GM23338 (cell line): ENCODE measurements at regions not wholly inside any gene's neighbourhood (a gene's known extent, or its start where the extent isn't known, plus 50 kb on each side); places are given as distances from the start of the nearest gene placed in this dataset.

Experiments
- ATAC-seq: fragments of 200-7000 bp; cut with Tn5 transposase; 3 replicates; pipeline ENCODE4 v1.9.1; 2020
- DNase-seq: peaks from one replicate; pipeline ENCODE4 v3.0.0-alpha.2; 2015; ENCODE audit warnings: low spot score
- H2AFZ ChIP-seq: fragments of 200-600 bp; sonication (generic); 2 replicates; pipeline ENCODE4 v1.8.0; 2016; ENCODE audit warnings: antibody characterized with exemption, mild to moderate bottlenecking, moderate library complexity
- H3F3A ChIP-seq: fragments of 200-600 bp; sonication (generic); replicated peaks from 2 replicates; pipeline ENCODE4 v1.8.0; 2017; ENCODE audit warnings: antibody characterized with exemption, mixed run types, low read depth
- H3K27ac ChIP-seq: fragments of 200-600 bp; sonication (generic); 2 replicates; pipeline ENCODE4 v1.6.1; 2016; ENCODE audit warnings: low read depth
- H3K27me3 ChIP-seq: fragments of 200-600 bp; sonication (generic); 2 replicates; pipeline ENCODE4 v1.8.0; 2016; ENCODE audit warnings: mild to moderate bottlenecking, mixed run types, moderate library complexity; ENCODE audit not compliant: insufficient read depth
- H3K36me3 ChIP-seq: fragments of 200-600 bp; sonication (generic); 2 replicates; pipeline ENCODE4 v1.8.0; 2016; ENCODE audit warnings: mild to moderate bottlenecking; ENCODE audit not compliant: insufficient read depth
- H3K4me1 ChIP-seq: fragments of 200-600 bp; sonication (generic); 2 replicates; pipeline ENCODE4 v1.8.0; 2016; ENCODE audit warnings: mild to moderate bottlenecking, moderate library complexity; ENCODE audit not compliant: insufficient read depth
- H3K4me2 ChIP-seq: fragments of 200-600 bp; sonication (generic); 2 replicates; pipeline ENCODE4 v1.7.1; 2017; ENCODE audit warnings: mixed run types
- H3K4me3 ChIP-seq: fragments of 200-600 bp; sonication (generic); 2 replicates; pipeline ENCODE4 v1.6.1; 2016; ENCODE audit warnings: mixed run types
- H3K79me2 ChIP-seq: fragments of 200-600 bp; sonication (generic); replicated peaks from 2 replicates; pipeline ENCODE4 v1.8.0; 2017; ENCODE audit warnings: mild to moderate bottlenecking; ENCODE audit not compliant: insufficient read depth
- H3K9me2 ChIP-seq: fragments of 200-600 bp; sonication (generic); 2 replicates; pipeline ENCODE4 v1.8.0; 2017; ENCODE audit not compliant: insufficient read depth
- H4K20me1 ChIP-seq: fragments of 200-600 bp; sonication (generic); replicated peaks from 2 replicates; pipeline ENCODE4 v1.8.0; 2017; ENCODE audit warnings: mild to moderate bottlenecking; ENCODE audit not compliant: insufficient read depth
- H3K27ac Mint-ChIP-seq: 2 replicates; pipeline ENCODE4 v1.8.0; 2020; ENCODE audit warnings: inconsistent platforms, mild to moderate bottlenecking, moderate library complexity, mixed read lengths
- H3K27me3 Mint-ChIP-seq: 3 replicates; pipeline ENCODE4 v1.8.0; 2022; ENCODE audit warnings: low read depth, mild to moderate bottlenecking, moderate library complexity, mixed read lengths, inconsistent platforms; ENCODE audit not compliant: insufficient read depth, poor library complexity
- H3K36me3 Mint-ChIP-seq: 3 replicates; pipeline ENCODE4 v1.8.0; 2021; ENCODE audit warnings: low read depth, mild to moderate bottlenecking, inconsistent platforms, moderate library complexity, mixed read lengths
- H3K4me1 Mint-ChIP-seq: 3 replicates; pipeline ENCODE4 v1.8.0; 2020; ENCODE audit warnings: mild to moderate bottlenecking, inconsistent platforms, mixed read lengths
- H3K4me3 Mint-ChIP-seq: 3 replicates; pipeline ENCODE4 v1.8.0; 2021; ENCODE audit warnings: moderate library complexity, mild to moderate bottlenecking, inconsistent platforms, mixed read lengths
- H3K9me3 Mint-ChIP-seq: 3 replicates; pipeline ENCODE4 v1.8.0; 2020; ENCODE audit warnings: moderate library complexity, mild to moderate bottlenecking, inconsistent platforms, mixed read lengths
- CREB1 ChIP-seq: fragments of 250-450 bp; sonication (Bioruptor Pico); IDR thresholded peaks from 2 replicates; pipeline ENCODE4 v1.5.0; 2020; ENCODE audit warnings: low read depth, mild to moderate bottlenecking, moderate library complexity
- EZH2 ChIP-seq: fragments of 200-600 bp; sonication (generic); IDR thresholded peaks from one replicate; pipeline ENCODE4 v1.8.0; 2017; ENCODE audit warnings: antibody characterized with exemption, mild to moderate bottlenecking, low read depth; ENCODE audit not compliant: unreplicated experiment
- EZH2phosphoT487 ChIP-seq: fragments of 200-600 bp; sonication (generic); IDR thresholded peaks from one replicate; pipeline ENCODE4 v1.8.1; 2018; ENCODE audit warnings: antibody characterized with exemption; ENCODE audit not compliant: unreplicated experiment
- NANOG ChIP-seq: IDR thresholded peaks from 2 replicates; pipeline ENCODE4 v1.6.1; 2016; ENCODE audit warnings: antibody characterized with exemption, borderline replicate concordance
- STAT1 ChIP-seq: IDR thresholded peaks from one replicate; pipeline ENCODE4 v1.6.1; 2016; ENCODE audit warnings: antibody characterized with exemption; ENCODE audit not compliant: unreplicated experiment
- ZNF114 ChIP-seq: fragments of 250-450 bp; sonication (Bioruptor Pico); IDR thresholded peaks from 2 replicates; pipeline ENCODE4 v1.5.0; 2020; ENCODE audit warnings: mild to moderate bottlenecking, moderate library complexity
- TF ChIP-seq, protein P1 (sequence below): fragments of 250-450 bp; sonication (Bioruptor Pico); IDR thresholded peaks from 2 replicates; pipeline ENCODE4 v1.5.0; 2020; ENCODE audit warnings: mild to moderate bottlenecking, moderate library complexity
- TF ChIP-seq, protein P2 (sequence below): IDR thresholded peaks from 2 replicates; pipeline ENCODE4 v1.6.1; 2016; ENCODE audit warnings: antibody characterized with exemption
- TF ChIP-seq, protein P3 (sequence below): IDR thresholded peaks from one replicate; pipeline ENCODE4 v1.6.1; 2018; ENCODE audit warnings: antibody characterized with exemption; ENCODE audit not compliant: unreplicated experiment
- TF ChIP-seq, protein P4 (sequence below), 2 experiments: fragments of 200-600 bp in 1 of 2; sonication (generic) in 1 of 2; conservative IDR thresholded peaks; 2 replicates each; pipeline versions ENCODE4 v1.5.1 to v1.6.1; 2016 to 2017; ENCODE audit warnings: antibody characterized with exemption in 2 of 2, low read depth in 2 of 2, mild to moderate bottlenecking in 2 of 2, moderate library complexity in 1 of 2

DNA sequence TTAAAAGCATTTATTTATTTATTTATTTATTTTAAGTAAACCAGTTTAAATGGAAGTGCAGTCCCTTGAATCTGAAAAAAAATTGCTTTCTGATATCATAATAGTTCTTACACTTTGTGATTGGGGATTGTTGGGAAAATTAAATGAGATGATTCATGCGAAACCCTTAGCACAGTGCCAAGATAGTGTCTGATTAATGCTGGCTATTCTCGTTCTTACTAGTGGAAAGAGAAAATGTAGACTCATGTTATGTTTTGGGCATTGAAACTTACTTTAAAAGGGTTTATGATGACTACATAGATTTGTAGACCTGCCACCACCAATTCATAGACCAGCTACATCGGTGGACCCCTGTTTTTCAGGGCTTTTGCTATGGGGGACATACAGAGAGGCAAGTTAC is 229.2 kb upstream of the ZFP64 start (continued):
- TF ChIP-seq, protein P1, sequence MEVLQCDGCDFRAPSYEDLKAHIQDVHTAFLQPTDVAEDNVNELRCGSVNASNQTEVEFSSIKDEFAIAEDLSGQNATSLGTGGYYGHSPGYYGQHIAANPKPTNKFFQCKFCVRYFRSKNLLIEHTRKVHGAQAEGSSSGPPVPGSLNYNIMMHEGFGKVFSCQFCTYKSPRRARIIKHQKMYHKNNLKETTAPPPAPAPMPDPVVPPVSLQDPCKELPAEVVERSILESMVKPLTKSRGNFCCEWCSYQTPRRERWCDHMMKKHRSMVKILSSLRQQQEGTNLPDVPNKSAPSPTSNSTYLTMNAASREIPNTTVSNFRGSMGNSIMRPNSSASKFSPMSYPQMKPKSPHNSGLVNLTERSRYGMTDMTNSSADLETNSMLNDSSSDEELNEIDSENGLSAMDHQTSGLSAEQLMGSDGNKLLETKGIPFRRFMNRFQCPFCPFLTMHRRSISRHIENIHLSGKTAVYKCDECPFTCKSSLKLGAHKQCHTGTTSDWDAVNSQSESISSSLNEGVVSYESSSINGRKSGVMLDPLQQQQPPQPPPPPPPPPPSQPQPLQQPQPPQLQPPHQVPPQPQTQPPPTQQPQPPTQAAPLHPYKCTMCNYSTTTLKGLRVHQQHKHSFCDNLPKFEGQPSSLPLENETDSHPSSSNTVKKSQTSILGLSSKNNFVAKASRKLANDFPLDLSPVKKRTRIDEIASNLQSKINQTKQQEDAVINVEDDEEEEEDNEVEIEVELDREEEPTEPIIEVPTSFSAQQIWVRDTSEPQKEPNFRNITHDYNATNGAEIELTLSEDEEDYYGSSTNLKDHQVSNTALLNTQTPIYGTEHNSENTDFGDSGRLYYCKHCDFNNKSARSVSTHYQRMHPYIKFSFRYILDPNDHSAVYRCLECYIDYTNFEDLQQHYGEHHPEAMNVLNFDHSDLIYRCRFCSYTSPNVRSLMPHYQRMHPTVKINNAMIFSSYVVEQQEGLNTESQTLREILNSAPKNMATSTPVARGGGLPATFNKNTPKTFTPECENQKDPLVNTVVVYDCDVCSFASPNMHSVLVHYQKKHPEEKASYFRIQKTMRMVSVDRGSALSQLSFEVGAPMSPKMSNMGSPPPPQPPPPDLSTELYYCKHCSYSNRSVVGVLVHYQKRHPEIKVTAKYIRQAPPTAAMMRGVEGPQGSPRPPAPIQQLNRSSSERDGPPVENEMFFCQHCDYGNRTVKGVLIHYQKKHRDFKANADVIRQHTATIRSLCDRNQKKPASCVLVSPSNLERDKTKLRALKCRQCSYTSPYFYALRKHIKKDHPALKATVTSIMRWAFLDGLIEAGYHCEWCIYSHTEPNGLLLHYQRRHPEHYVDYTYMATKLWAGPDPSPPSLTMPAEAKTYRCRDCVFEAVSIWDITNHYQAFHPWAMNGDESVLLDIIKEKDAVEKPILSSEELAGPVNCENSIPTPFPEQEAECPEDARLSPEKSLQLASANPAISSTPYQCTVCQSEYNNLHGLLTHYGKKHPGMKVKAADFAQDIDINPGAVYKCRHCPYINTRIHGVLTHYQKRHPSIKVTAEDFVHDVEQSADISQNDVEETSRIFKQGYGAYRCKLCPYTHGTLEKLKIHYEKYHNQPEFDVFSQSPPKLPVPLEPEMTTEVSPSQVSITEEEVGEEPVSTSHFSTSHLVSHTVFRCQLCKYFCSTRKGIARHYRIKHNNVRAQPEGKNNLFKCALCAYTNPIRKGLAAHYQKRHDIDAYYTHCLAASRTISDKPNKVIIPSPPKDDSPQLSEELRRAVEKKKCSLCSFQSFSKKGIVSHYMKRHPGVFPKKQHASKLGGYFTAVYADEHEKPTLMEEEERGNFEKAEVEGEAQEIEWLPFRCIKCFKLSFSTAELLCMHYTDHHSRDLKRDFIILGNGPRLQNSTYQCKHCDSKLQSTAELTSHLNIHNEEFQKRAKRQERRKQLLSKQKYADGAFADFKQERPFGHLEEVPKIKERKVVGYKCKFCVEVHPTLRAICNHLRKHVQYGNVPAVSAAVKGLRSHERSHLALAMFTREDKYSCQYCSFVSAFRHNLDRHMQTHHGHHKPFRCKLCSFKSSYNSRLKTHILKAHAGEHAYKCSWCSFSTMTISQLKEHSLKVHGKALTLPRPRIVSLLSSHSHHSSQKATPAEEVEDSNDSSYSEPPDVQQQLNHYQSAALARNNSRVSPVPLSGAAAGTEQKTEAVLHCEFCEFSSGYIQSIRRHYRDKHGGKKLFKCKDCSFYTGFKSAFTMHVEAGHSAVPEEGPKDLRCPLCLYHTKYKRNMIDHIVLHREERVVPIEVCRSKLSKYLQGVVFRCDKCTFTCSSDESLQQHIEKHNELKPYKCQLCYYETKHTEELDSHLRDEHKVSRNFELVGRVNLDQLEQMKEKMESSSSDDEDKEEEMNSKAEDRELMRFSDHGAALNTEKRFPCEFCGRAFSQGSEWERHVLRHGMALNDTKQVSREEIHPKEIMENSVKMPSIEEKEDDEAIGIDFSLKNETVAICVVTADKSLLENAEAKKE (CRISPR knock-in tag) = no peak
- TF ChIP-seq EZH2 (no peak), NANOG (no peak), STAT1 (no peak), EZH2phosphoT487 (no peak)
- TF ChIP-seq, protein P2, sequence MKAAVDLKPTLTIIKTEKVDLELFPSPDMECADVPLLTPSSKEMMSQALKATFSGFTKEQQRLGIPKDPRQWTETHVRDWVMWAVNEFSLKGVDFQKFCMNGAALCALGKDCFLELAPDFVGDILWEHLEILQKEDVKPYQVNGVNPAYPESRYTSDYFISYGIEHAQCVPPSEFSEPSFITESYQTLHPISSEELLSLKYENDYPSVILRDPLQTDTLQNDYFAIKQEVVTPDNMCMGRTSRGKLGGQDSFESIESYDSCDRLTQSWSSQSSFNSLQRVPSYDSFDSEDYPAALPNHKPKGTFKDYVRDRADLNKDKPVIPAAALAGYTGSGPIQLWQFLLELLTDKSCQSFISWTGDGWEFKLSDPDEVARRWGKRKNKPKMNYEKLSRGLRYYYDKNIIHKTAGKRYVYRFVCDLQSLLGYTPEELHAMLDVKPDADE = no peak

DNA sequence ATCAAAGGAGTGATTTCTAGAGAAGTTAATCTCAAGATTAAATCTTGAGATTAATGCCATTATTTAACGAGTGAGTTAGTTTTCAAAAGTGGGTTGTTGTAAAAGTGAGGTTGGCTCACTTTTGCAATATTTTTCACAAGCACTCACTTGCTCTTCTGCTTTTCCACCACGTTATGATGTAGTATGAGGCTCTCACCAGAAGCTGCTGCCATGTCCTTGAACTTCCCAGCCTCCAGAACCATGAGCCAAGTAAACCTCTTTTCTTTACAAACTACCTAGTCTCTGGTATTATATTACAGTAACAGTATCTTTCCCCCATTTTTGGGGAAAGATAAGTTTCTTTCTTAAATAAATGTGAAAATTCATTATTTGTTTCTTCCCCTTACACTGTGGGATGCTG is 227.6 kb upstream of the ZFP64 start:
- no peaks in the 10 kb centered on the region for H3F3A ChIP-seq
- Mint-ChIP-seq H3K9me3 (peaks cover 5% of the 10 kb centered on the region; the same call in 2 of the 3 replicates), H3K27me3 (peaks cover 8% of the 10 kb centered on the region)

More for the DNA sequence above, 227.6 kb upstream of the ZFP64 start:
- no peak for ATAC-seq
- Histone ChIP-seq H3K4me2 (no peak overlapping the region), H3K4me1 (no peaks in the 10 kb centered on the region), H3K9me2 (no peaks in the 10 kb centered on the region), H3K36me3 (no peaks in the 10 kb centered on the region), H3K4me3 (no peak overlapping the region), H4K20me1 (no peaks in the 10 kb centered on the region), H2AFZ (no peak overlapping the region), H3K79me2 (no peaks in the 10 kb centered on the region), H3K27me3 (no peaks in the 10 kb centered on the region), H3K27ac (no peak overlapping the region)
- no peak overlapping the region for H3K4me3 Mint-ChIP-seq
- TF ChIP-seq, protein P3, sequence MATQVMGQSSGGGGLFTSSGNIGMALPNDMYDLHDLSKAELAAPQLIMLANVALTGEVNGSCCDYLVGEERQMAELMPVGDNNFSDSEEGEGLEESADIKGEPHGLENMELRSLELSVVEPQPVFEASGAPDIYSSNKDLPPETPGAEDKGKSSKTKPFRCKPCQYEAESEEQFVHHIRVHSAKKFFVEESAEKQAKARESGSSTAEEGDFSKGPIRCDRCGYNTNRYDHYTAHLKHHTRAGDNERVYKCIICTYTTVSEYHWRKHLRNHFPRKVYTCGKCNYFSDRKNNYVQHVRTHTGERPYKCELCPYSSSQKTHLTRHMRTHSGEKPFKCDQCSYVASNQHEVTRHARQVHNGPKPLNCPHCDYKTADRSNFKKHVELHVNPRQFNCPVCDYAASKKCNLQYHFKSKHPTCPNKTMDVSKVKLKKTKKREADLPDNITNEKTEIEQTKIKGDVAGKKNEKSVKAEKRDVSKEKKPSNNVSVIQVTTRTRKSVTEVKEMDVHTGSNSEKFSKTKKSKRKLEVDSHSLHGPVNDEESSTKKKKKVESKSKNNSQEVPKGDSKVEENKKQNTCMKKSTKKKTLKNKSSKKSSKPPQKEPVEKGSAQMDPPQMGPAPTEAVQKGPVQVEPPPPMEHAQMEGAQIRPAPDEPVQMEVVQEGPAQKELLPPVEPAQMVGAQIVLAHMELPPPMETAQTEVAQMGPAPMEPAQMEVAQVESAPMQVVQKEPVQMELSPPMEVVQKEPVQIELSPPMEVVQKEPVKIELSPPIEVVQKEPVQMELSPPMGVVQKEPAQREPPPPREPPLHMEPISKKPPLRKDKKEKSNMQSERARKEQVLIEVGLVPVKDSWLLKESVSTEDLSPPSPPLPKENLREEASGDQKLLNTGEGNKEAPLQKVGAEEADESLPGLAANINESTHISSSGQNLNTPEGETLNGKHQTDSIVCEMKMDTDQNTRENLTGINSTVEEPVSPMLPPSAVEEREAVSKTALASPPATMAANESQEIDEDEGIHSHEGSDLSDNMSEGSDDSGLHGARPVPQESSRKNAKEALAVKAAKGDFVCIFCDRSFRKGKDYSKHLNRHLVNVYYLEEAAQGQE = no peak
- TF ChIP-seq, protein P4, sequence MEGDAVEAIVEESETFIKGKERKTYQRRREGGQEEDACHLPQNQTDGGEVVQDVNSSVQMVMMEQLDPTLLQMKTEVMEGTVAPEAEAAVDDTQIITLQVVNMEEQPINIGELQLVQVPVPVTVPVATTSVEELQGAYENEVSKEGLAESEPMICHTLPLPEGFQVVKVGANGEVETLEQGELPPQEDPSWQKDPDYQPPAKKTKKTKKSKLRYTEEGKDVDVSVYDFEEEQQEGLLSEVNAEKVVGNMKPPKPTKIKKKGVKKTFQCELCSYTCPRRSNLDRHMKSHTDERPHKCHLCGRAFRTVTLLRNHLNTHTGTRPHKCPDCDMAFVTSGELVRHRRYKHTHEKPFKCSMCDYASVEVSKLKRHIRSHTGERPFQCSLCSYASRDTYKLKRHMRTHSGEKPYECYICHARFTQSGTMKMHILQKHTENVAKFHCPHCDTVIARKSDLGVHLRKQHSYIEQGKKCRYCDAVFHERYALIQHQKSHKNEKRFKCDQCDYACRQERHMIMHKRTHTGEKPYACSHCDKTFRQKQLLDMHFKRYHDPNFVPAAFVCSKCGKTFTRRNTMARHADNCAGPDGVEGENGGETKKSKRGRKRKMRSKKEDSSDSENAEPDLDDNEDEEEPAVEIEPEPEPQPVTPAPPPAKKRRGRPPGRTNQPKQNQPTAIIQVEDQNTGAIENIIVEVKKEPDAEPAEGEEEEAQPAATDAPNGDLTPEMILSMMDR (conservative IDR thresholded peaks at IDR 0.05; ENCODE audit: low read depth in 2 of 2) = no peak
- TF ChIP-seq, protein P2 = no peak
- TF ChIP-seq CREB1 (CRISPR knock-in tag) = no peak
- no peak for TF ChIP-seq STAT1
- TF ChIP-seq EZH2phosphoT487 = no peak
- TF ChIP-seq ZNF114 (CRISPR knock-in tag) = no peak
- no peaks in the 10 kb centered on the region for H3K4me1 Mint-ChIP-seq
- no peak for DNase-seq
- no peaks in the 10 kb centered on the region for H3K36me3 Mint-ChIP-seq
- H3K27ac Mint-ChIP-seq = no peak overlapping the region
